ENCODE measurements at regions not wholly inside any gene's neighbourhood (a gene's known extent, or its start where the extent isn't known, plus 50 kb on each side); places are given as distances from the start of the nearest gene placed in this dataset.

DNA sequence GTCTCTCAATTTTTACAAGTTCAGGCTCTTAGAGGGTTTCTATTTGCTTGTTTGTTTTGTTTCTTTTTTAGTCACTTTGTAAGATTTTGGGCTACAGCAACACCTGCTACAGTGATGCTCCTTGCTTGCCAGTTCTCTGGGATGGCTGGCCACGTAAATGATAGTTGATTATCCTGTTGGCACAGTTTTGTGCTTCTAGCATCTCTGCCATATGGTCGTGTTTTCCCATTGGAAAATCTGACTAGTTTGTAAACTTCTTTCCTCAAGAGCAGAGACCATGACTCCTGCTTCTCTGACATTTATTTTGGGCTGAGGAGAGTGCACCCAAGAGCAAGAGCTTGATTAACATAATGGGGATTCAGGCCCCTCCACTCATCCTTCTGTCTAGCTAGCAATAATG, 1621.6 kb upstream of the RAG2 start:
- in situ Hi-C loops (cut with HindIII; ENCODE audit: low sequenced_read_pairs) = no loop called here
- no peak overlapping the region for H3K4me3 ChIP-seq (ENCODE audit: low read depth, low read length)
- DNase-seq (ENCODE audit: low read depth, low spot score) = no peak
- TF ChIP-seq, protein P1, sequence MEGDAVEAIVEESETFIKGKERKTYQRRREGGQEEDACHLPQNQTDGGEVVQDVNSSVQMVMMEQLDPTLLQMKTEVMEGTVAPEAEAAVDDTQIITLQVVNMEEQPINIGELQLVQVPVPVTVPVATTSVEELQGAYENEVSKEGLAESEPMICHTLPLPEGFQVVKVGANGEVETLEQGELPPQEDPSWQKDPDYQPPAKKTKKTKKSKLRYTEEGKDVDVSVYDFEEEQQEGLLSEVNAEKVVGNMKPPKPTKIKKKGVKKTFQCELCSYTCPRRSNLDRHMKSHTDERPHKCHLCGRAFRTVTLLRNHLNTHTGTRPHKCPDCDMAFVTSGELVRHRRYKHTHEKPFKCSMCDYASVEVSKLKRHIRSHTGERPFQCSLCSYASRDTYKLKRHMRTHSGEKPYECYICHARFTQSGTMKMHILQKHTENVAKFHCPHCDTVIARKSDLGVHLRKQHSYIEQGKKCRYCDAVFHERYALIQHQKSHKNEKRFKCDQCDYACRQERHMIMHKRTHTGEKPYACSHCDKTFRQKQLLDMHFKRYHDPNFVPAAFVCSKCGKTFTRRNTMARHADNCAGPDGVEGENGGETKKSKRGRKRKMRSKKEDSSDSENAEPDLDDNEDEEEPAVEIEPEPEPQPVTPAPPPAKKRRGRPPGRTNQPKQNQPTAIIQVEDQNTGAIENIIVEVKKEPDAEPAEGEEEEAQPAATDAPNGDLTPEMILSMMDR (IDR thresholded peaks at IDR 0.05; ENCODE audit: low read depth, low read length) = no peak

DNA sequence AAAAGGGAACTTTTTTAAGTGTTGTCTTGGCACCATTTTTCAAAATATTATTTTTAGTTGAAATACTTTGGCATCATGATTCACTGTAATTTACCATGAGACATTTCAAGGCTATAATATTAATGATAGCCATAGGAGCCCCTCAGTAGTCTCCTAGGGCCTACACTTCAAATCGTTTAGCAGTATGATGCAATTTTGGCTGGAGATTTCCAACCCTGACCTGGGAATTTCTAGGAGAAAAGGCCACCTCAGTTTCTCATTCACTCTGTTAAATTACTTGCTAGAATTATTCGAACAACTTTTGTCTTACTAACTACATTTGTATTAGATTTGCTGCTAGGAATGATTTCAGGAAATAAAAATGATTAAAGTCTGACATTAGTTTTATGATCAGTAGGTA, 1610.9 kb upstream of the RAG2 start:
- no peak for DNase-seq (ENCODE audit: low read depth, low spot score)
- no peak overlapping the region for H3K4me3 ChIP-seq (ENCODE audit: low read depth, low read length)
- TF ChIP-seq, protein P1 (IDR thresholded peaks at IDR 0.05; ENCODE audit: low read depth, low read length) = no peak
- in situ Hi-C loops (cut with HindIII; ENCODE audit: low sequenced_read_pairs) = no loop called here

GRCh38 chr11:38206663-38207062, 1608.6 kb upstream of the RAG2 start:
- in situ Hi-C loops (cut with HindIII; ENCODE audit: low sequenced_read_pairs) = no loop called here
- TF ChIP-seq, protein P1 (IDR thresholded peaks at IDR 0.05; ENCODE audit: low read depth, low read length) = no peak
- DNase-seq (ENCODE audit: low read depth, low spot score) = no peak
- no peak overlapping the region for H3K4me3 ChIP-seq (ENCODE audit: low read depth, low read length)

DNA sequence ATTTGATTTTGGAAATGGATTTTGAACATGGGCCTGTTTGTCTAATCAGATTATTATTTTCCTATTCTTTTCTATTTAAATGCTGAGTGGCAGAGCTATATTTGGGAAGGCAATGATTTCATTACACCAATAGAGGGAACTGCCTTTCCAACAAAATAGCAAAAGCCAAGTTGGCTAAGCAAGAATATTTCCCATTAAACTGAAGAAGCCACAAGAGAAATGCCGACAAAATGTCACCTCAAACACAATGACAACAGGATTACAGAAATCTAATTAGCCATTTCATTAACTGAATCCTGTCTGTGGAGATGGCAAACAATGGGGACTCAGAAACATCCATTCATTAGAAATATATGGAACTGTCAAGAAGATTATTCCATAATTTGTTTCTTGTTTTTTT, 1593.1 kb upstream of the RAG2 start:
- DNase-seq (ENCODE audit: low read depth, low spot score) = no peak
- no peak overlapping the region for H3K4me3 ChIP-seq (ENCODE audit: low read depth, low read length)
- in situ Hi-C loops (cut with HindIII; ENCODE audit: low sequenced_read_pairs) = no loop called here
- TF ChIP-seq, protein P1 (IDR thresholded peaks at IDR 0.05; ENCODE audit: low read depth, low read length) = no peak

- no peak for DNase-seq (ENCODE audit: low read depth, low spot score)
- in situ Hi-C loops (cut with HindIII; ENCODE audit: low sequenced_read_pairs) = no loop called here
- H3K4me3 ChIP-seq (ENCODE audit: low read depth, low read length) = no peak overlapping the region
- TF ChIP-seq, protein P1 (IDR thresholded peaks at IDR 0.05; ENCODE audit: low read depth, low read length) = no peak
Measured at GRCh38 chr11:38182126-38182866, 1584.3 kb upstream of the RAG2 start.

DNA sequence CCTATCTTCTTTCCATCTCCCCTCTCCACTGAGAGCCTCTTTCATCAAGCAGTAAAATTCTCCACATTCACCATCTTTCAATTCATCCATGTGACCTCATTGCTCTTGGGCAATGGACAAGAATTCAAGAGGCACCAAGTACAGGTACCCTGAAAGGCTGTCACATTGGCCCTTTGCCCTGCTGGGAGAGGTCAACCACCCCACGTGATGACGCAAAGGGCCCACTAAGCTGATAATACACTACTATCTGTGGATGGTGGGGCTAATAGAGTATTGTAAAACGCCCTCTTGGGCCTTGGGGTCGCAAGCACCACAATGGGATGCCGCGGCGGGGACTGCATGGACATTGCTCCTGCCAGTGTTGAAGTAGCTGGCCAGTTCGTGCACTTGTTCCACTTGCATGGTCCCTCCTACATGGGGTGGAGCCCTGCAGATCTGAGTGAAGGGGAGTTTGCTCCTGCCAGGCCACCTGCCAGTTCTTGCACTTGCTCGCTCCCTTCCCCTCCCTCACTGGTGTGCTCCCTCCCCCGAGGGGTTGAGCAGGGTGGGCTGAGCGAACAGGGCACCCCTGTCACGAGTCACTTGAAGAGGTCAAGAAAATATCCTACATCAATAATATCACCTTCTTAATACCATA, 1578.8 kb upstream of the RAG2 start:
- H3K4me3 ChIP-seq (ENCODE audit: low read depth, low read length) = no peak overlapping the region
- TF ChIP-seq, protein P1 (IDR thresholded peaks at IDR 0.05; ENCODE audit: low read depth, low read length) = no peak
- in situ Hi-C loops (cut with HindIII; ENCODE audit: low sequenced_read_pairs) = no loop called here
- no peak for DNase-seq (ENCODE audit: low read depth, low spot score)
